ENCODE measurements at regions not wholly inside any gene's neighbourhood (a gene's known extent, or its start where the extent isn't known, plus 50 kb on each side); places are given as distances from the start of the nearest gene placed in this dataset.

DNA sequence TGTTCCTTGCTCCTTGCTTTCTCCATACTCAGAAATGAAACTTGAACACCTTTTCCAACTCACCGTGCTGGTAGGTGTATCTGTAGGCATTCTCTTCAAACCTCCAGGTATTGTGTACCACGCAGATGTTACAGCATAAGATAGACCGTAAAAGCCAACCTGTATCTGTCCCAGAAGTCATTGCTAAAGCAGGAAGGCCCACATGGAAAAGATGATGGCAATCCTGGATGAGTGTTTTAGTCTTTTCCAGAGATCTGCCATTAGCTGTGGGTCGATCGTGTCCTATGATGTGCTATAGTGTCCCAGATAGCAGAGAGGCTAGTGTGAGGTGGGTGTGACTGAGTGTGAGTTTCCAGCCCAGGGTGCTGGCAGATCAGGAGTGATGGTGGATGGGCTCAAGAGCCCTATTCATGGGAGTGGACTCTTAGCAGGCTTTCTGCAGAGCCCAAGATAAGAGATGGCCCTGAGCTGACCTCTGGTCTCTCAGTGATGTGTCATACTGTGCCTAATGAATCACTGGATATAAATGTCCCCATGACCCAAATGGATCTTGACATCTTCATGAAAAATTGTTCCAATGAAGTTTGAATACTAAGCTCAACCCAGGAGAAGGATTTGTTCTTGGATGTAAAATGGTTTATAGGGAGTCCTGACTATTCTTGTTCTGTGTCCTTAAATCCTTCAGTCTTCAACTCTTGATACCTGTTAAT lies 69.1 kb upstream of the WDR1 start:
- H3K27ac ChIP-seq (ENCODE audit: low read length), result no peak overlapping the region

DNA sequence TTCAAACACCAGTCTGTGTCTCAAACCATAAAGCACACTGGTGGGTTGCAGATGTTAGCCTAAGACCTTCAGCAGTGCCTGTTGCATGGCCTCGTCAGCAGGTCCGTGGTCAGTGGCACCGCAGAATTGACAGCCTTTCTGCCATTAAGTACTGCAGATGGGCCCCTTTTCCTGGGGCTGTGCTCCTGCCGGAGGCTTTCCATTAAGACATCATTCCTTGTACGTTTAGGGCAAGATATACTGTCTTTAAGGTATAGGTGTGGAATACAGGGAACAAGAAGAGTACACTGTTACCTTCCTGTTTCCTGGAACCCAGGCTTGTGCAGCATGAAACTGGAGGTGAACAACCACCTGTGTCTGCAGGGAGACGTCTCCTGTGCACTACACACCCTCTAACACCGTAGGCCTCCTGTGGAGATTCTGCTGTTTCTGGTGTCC lies 67.9 kb upstream of the WDR1 start:
- Histone ChIP-seq H3K36me3 (ENCODE audit: control insufficient read depth in 1 of 2, insufficient read depth in 2 of 2, low read length in 2 of 2) (no peaks in the 10 kb centered on the region), H3K9me3 (ENCODE audit: control insufficient read depth in 1 of 2, low read length in 2 of 2) (no peaks in the 10 kb centered on the region), H3K27ac (ENCODE audit: low read length) (no peak overlapping the region), H3K27me3 (ENCODE audit: low read depth, low read length) (no peaks in the 10 kb centered on the region), H3K4me1 (ENCODE audit: control insufficient read depth in 1 of 2, insufficient read depth in 2 of 2, low read length in 2 of 2) (no peaks in the 10 kb centered on the region), H3K4me3 (ENCODE audit: low read depth in 1 of 2, low read length in 2 of 2) (no peak overlapping the region)

More for the DNA sequence above, 69.1 kb upstream of the WDR1 start:
- no peaks in the 10 kb centered on the region for H3K27me3 ChIP-seq (ENCODE audit: low read depth, low read length)
- no peaks in the 10 kb centered on the region for H3K9me3 ChIP-seq (ENCODE audit: control insufficient read depth in 1 of 2, low read length in 2 of 2)
- H3K4me1 ChIP-seq (ENCODE audit: control insufficient read depth in 1 of 2, insufficient read depth in 2 of 2, low read length in 2 of 2), result no peaks in the 10 kb centered on the region
- no peaks in the 10 kb centered on the region for H3K36me3 ChIP-seq (ENCODE audit: control insufficient read depth in 1 of 2, insufficient read depth in 2 of 2, low read length in 2 of 2)
- no peak overlapping the region for H3K4me3 ChIP-seq (ENCODE audit: low read depth in 1 of 2, low read length in 2 of 2)

DNA sequence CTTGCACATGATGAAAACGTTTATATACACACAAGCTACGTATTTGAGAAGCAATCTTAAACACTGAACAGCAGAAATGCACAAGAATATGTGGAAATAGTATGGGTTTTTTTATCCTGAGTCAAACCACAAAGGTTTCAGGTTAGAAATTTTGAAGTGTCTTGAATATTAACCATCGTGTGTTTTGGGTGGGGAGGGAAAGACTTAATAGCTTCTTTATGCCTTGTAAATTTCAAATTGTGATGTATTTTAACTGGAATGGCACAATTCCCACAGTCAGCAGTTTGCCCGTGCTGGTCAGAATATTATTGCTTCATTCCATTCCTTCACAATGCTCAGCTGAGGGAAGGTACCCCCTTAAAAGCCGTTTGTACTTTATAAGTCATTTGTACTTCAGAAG lies 67.4 kb upstream of the WDR1 start:
- Histone ChIP-seq H3K27me3 (ENCODE audit: low read depth, low read length) (no peaks in the 10 kb centered on the region), H3K4me3 (ENCODE audit: low read depth in 1 of 2, low read length in 2 of 2) (no peak overlapping the region), H3K4me1 (ENCODE audit: control insufficient read depth in 1 of 2, insufficient read depth in 2 of 2, low read length in 2 of 2) (no peaks in the 10 kb centered on the region), H3K27ac (ENCODE audit: low read length) (no peak overlapping the region), H3K9me3 (ENCODE audit: control insufficient read depth in 1 of 2, low read length in 2 of 2) (no peaks in the 10 kb centered on the region), H3K36me3 (ENCODE audit: control insufficient read depth in 1 of 2, insufficient read depth in 2 of 2, low read length in 2 of 2) (no peaks in the 10 kb centered on the region)

DNA sequence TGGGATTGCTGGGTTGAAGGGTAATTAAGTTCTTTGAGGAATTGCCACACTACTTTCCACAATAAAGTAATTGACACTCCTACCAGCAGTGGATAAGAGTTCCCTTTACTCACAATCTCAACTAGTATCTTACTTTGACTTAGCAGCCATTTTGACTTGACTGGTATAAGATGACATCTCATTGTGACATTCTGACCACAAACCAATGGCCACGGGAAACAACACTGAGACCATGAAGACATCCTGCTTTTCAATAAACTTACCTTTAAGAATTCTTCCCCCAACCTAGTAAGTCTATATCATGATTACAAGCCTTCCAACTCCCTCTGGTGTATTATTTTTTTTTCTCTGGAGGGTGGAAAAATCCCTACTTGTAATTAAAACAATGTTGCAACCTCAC lies 66.9 kb upstream of the WDR1 start:
- Histone ChIP-seq H3K27me3 (ENCODE audit: low read depth, low read length) (no peaks in the 10 kb centered on the region), H3K27ac (ENCODE audit: low read length) (no peak overlapping the region), H3K4me1 (ENCODE audit: control insufficient read depth in 1 of 2, insufficient read depth in 2 of 2, low read length in 2 of 2) (no peaks in the 10 kb centered on the region), H3K9me3 (ENCODE audit: control insufficient read depth in 1 of 2, low read length in 2 of 2) (no peaks in the 10 kb centered on the region), H3K36me3 (ENCODE audit: control insufficient read depth in 1 of 2, insufficient read depth in 2 of 2, low read length in 2 of 2) (no peaks in the 10 kb centered on the region), H3K4me3 (ENCODE audit: low read depth in 1 of 2, low read length in 2 of 2) (no peak overlapping the region)

DNA sequence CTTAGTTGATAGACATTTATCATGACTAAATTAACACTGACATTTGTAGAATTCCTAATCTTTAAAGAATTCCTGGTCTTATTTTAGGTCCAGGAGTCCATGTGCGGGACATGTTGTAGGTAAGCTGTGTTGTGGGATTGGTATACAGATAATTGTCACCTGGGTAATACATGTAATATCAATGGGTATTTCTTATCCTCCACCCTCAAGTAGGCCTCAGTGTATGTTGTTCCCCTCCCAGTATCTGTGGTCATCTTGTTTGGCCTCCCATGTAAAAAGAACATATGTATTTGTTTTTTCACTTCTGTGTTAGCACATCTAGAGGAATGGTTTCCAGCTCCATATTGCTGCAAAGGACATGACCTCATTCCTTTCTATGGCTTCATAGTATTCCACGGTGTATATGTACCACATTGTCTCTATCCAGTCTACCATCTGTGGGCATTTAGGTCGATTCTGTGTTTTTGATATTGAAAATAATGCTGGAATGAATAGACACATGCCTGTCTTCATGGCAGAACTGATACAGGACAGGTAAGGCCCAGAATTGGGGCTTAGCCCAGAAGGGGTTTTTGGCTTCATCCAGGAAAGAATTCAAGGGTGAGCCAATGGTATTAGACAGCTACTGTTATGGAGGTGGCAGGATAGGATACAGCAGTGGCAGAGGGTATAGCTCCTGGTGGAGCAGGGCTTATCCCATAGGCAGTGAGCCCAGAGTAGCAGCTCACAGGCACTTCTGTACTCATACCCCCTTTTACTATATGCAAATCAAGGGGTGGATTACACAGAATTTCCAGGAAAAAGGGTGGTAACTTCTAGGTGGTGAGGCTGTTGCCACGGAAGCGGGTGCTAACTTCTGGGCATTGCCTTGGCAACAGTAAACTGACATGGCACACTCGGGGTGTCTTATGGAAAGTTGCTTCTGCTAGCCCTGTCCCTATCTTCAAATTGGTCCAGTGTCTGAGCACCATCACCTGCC lies 66.1 kb upstream of the WDR1 start:
- H3K27me3 ChIP-seq (ENCODE audit: low read depth, low read length), result no peaks in the 10 kb centered on the region
- no peak overlapping the region for H3K4me3 ChIP-seq (ENCODE audit: low read depth in 1 of 2, low read length in 2 of 2)
- no peak overlapping the region for H3K27ac ChIP-seq (ENCODE audit: low read length)
- no peaks in the 10 kb centered on the region for H3K36me3 ChIP-seq (ENCODE audit: control insufficient read depth in 1 of 2, insufficient read depth in 2 of 2, low read length in 2 of 2)
- H3K9me3 ChIP-seq (ENCODE audit: control insufficient read depth in 1 of 2, low read length in 2 of 2), result no peaks in the 10 kb centered on the region
- H3K4me1 ChIP-seq (ENCODE audit: control insufficient read depth in 1 of 2, insufficient read depth in 2 of 2, low read length in 2 of 2), result no peaks in the 10 kb centered on the region

DNA sequence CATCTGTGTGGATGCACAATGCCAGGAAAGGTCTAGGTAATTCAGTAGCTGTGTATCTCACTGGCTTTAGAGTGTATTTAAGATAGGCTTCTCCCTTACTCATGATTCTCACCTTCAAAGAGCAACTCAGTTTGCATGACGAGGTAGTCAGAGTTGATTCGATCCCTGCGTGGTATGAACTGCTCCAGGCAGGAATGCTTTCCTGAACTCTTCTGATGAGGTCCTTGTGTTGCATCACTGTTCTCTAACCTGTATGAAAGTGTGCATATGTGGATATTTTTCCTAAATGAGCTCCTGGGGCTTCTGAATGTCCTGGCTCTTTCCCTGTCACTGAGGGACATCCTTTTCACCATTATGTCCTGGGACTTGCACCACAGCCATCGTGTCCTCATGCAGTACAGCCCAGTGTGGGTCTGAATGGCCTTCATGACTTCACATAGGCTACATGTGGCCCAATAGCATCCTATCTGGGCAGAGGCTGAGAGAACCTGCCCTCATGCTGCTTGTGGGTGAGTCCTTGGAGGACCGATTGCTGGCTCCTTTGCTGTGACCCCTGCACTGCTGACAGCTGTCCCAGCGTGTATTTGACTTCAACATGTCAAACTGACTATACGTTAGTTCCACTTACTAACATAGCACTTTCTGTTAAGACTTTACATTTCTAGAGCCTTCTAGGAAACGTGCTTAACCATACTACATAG lies 65.3 kb upstream of the WDR1 start:
- Histone ChIP-seq H3K36me3 (ENCODE audit: control insufficient read depth in 1 of 2, insufficient read depth in 2 of 2, low read length in 2 of 2) (no peaks in the 10 kb centered on the region), H3K9me3 (ENCODE audit: control insufficient read depth in 1 of 2, low read length in 2 of 2) (no peaks in the 10 kb centered on the region), H3K27me3 (ENCODE audit: low read depth, low read length) (no peaks in the 10 kb centered on the region), H3K4me1 (ENCODE audit: control insufficient read depth in 1 of 2, insufficient read depth in 2 of 2, low read length in 2 of 2) (no peaks in the 10 kb centered on the region), H3K27ac (ENCODE audit: low read length) (no peak overlapping the region), H3K4me3 (ENCODE audit: low read depth in 1 of 2, low read length in 2 of 2) (no peak overlapping the region)

- Histone ChIP-seq H3K36me3 (ENCODE audit: control insufficient read depth in 1 of 2, insufficient read depth in 2 of 2, low read length in 2 of 2) (no peaks in the 10 kb centered on the region), H3K27me3 (ENCODE audit: low read depth, low read length) (no peaks in the 10 kb centered on the region), H3K27ac (ENCODE audit: low read length) (no peak overlapping the region), H3K4me3 (ENCODE audit: low read depth in 1 of 2, low read length in 2 of 2) (no peak overlapping the region), H3K4me1 (ENCODE audit: control insufficient read depth in 1 of 2, insufficient read depth in 2 of 2, low read length in 2 of 2) (no peaks in the 10 kb centered on the region), H3K9me3 (ENCODE audit: control insufficient read depth in 1 of 2, low read length in 2 of 2) (no peaks in the 10 kb centered on the region)
Measured at GRCh38 chr4:10180927-10181744, 64.5 kb upstream of the WDR1 start.

GRCh38 chr4:10180603-10180926 lies 64.0 kb upstream of the WDR1 start:
- H3K9me3 ChIP-seq (ENCODE audit: control insufficient read depth in 1 of 2, low read length in 2 of 2), result no peaks in the 10 kb centered on the region
- no peaks in the 10 kb centered on the region for H3K4me1 ChIP-seq (ENCODE audit: control insufficient read depth in 1 of 2, insufficient read depth in 2 of 2, low read length in 2 of 2)
- H3K4me3 ChIP-seq (ENCODE audit: low read depth in 1 of 2, low read length in 2 of 2), result no peak overlapping the region
- no peaks in the 10 kb centered on the region for H3K36me3 ChIP-seq (ENCODE audit: control insufficient read depth in 1 of 2, insufficient read depth in 2 of 2, low read length in 2 of 2)
- no peak overlapping the region for H3K27ac ChIP-seq (ENCODE audit: low read length)
- no peaks in the 10 kb centered on the region for H3K27me3 ChIP-seq (ENCODE audit: low read depth, low read length)

GRCh38 chr4:10179957-10180602 lies 63.5 kb upstream of the WDR1 start:
- Histone ChIP-seq H3K27me3 (ENCODE audit: low read depth, low read length) (no peaks in the 10 kb centered on the region), H3K4me3 (ENCODE audit: low read depth in 1 of 2, low read length in 2 of 2) (no peak overlapping the region), H3K4me1 (ENCODE audit: control insufficient read depth in 1 of 2, insufficient read depth in 2 of 2, low read length in 2 of 2) (no peaks in the 10 kb centered on the region), H3K27ac (ENCODE audit: low read length) (no peak overlapping the region), H3K36me3 (ENCODE audit: control insufficient read depth in 1 of 2, insufficient read depth in 2 of 2, low read length in 2 of 2) (no peaks in the 10 kb centered on the region), H3K9me3 (ENCODE audit: control insufficient read depth in 1 of 2, low read length in 2 of 2) (no peaks in the 10 kb centered on the region)

GRCh38 chr4:10178763-10179162 lies 62.2 kb upstream of the WDR1 start:
- no peaks in the 10 kb centered on the region for H3K9me3 ChIP-seq (ENCODE audit: control insufficient read depth in 1 of 2, low read length in 2 of 2)
- no peaks in the 10 kb centered on the region for H3K36me3 ChIP-seq (ENCODE audit: control insufficient read depth in 1 of 2, insufficient read depth in 2 of 2, low read length in 2 of 2)
- no peaks in the 10 kb centered on the region for H3K27me3 ChIP-seq (ENCODE audit: low read depth, low read length)
- H3K4me3 ChIP-seq (ENCODE audit: low read depth in 1 of 2, low read length in 2 of 2), result no peak overlapping the region
- no peak overlapping the region for H3K27ac ChIP-seq (ENCODE audit: low read length)
- peaks cover 0 to 5% of the 10 kb centered on the region in 2 donors for H3K4me1 ChIP-seq (ENCODE audit: control insufficient read depth in 1 of 2, insufficient read depth in 2 of 2, low read length in 2 of 2)

All from muscle layer of duodenum (tissue), 2 donors.